HepG2 (cell line): ENCODE measurements at regions not wholly inside any gene's neighbourhood (a gene's known extent, or its start where the extent isn't known, plus 50 kb on each side); places are given as distances from the start of the nearest gene placed in this dataset.

Source experiments
- ATAC-seq: fragments of 200-7000 bp; cut with Tn5 transposase; 3 replicates; pipeline ENCODE4 v1.9.1; 2020; ENCODE audit warnings: mild to moderate bottlenecking, moderate library complexity
- BruUV-seq: library from RNA; stranded (reverse); fragments of 400-500 nt; replicated peaks from 2 replicates; lab custom pipeline; 2021; lab: Mats Ljungman, UMichigan
- CTCF ChIA-PET: fragments of 300-600 bp; formaldehyde crosslinking; extraction: SDS; loops from one replicate; lab custom pipeline; 2021; ENCODE audit warnings: low total read pairs, inconsistent platforms, low intra/inter-chr PET ratio; lab: Yijun Ruan, JAX
- POLR2A ChIA-PET: fragments of 350-600 bp; sonication (Branson Sonifier 250); formaldehyde crosslinking; loops from one replicate; lab custom pipeline; 2020; ENCODE audit warnings: antibody characterized with exemption, inconsistent platforms; lab: Yijun Ruan, JAX
- DNase-seq: peaks from one replicate; pipeline ENCODE4 v3.0.0-alpha.2; 2015; ENCODE audit warnings: low spot score
- FAIRE-seq: peaks from 3 replicates; lab custom pipeline; 2011; peaks lifted over from hg19 to GRCh38; lab: Jason Lieb, UNC
- H2AFZ ChIP-seq: one replicate; pipeline ENCODE4 v1.6.1; 2011; ENCODE audit warnings: low read length, inconsistent platforms
- H3K27ac ChIP-seq: fragments of 300-600 bp; 3 replicates; pipeline ENCODE4 v1.8.0; 2011; ENCODE audit warnings: mixed run types, mild to moderate bottlenecking, mixed read lengths, low read length, inconsistent platforms; ENCODE audit not compliant: insufficient read depth; ENCODE audit errors: extremely low read length
- H3K27me3 ChIP-seq, 2 experiments: fragments of 200-600 bp in 1 of 2; 2 replicates in 1 of 2; 3 replicates in 1 of 2; pipeline versions ENCODE4 v1.6.0 to v1.8.0; 2011; ENCODE audit warnings: low read length in 2 of 2, mild to moderate bottlenecking in 2 of 2, moderate library complexity in 2 of 2, inconsistent platforms in 1 of 2; ENCODE audit not compliant: insufficient read depth in 2 of 2, control insufficient read depth in 1 of 2
- H3K36me3 ChIP-seq, 2 experiments: fragments of 200-600 bp in 1 of 2; replicated peaks in 1 of 2; 2 replicates in 1 of 2; 3 replicates in 1 of 2; pipeline versions ENCODE4 v1.5.1 to v1.8.0; 2011; ENCODE audit warnings: low read length in 2 of 2, inconsistent platforms in 1 of 2; ENCODE audit not compliant: insufficient read depth in 2 of 2, control insufficient read depth in 1 of 2
- H3K4me1 ChIP-seq: 2 replicates; pipeline ENCODE4 v1.5.1; 2012; ENCODE audit warnings: low read length, inconsistent platforms; ENCODE audit not compliant: insufficient read depth
- H3K4me2 ChIP-seq: 2 replicates; pipeline ENCODE4 v1.6.0; 2011; ENCODE audit warnings: low read depth, low read length, inconsistent platforms
- H3K4me3 ChIP-seq, 3 experiments: fragments of 200-600 bp in 1 of 3; sonication (generic), shearing (Covaris generic) in 1 of 3; replicated peaks in 1 of 3; 2 replicates each; pipeline ENCODE4 v1.5.1; 2011 to 2016; ENCODE audit warnings: low read length in 3 of 3, inconsistent platforms in 2 of 3, low read depth in 2 of 3, mild to moderate bottlenecking in 2 of 3, control low read depth in 1 of 3, mixed read lengths in 1 of 3; ENCODE audit not compliant: insufficient read depth in 1 of 3
- H3K79me2 ChIP-seq: one replicate; pipeline ENCODE4 v1.6.1; 2011; ENCODE audit warnings: low read length, inconsistent platforms; ENCODE audit not compliant: insufficient read depth
- H3K9ac ChIP-seq: 2 replicates; pipeline ENCODE4 v1.6.0; 2011; ENCODE audit warnings: mild to moderate bottlenecking, low read depth, low read length, inconsistent platforms; ENCODE audit not compliant: insufficient read depth
- H3K9me3 ChIP-seq: 2 replicates; pipeline ENCODE4 v1.5.1; 2012; ENCODE audit warnings: mild to moderate bottlenecking, low read length
- H4K20me1 ChIP-seq: 2 replicates; pipeline ENCODE4 v1.6.0; 2011; ENCODE audit warnings: inconsistent platforms, mild to moderate bottlenecking, low read length, moderate library complexity; ENCODE audit not compliant: insufficient read depth
- FOXK2 ChIP-seq: fragments of 450-650 bp; IDR thresholded peaks from 2 replicates; pipeline ENCODE4 v1.6.1; 2016
- FUBP1 ChIP-seq: sonication (generic); formaldehyde crosslinking; IDR thresholded peaks from 2 replicates; pipeline ENCODE4 v1.5.1; 2020; ENCODE audit warnings: missing genetic modification reagents, mild to moderate bottlenecking, borderline replicate concordance
- GLMP ChIP-seq: sonication (generic); formaldehyde crosslinking; IDR thresholded peaks from 2 replicates; pipeline ENCODE4 v1.9.0; 2021; ENCODE audit warnings: missing genetic modification reagents, mild to moderate bottlenecking, borderline replicate concordance
- HDAC2 ChIP-seq: sonication (generic); formaldehyde crosslinking; IDR thresholded peaks from 2 replicates; pipeline ENCODE4 v1.4.0; 2020; ENCODE audit warnings: missing genetic modification reagents
- HES4 ChIP-seq: sonication (generic); formaldehyde crosslinking; IDR thresholded peaks from 2 replicates; pipeline ENCODE4 v1.9.0; 2021; ENCODE audit warnings: mild to moderate bottlenecking, missing genetic modification reagents, borderline replicate concordance
- LRRFIP1 ChIP-seq: sonication (generic); formaldehyde crosslinking; conservative IDR thresholded peaks from 2 replicates; pipeline ENCODE4 v1.4.0; 2020; ENCODE audit warnings: missing genetic modification reagents
- ZBTB7A ChIP-seq: sonication (generic); formaldehyde crosslinking; IDR thresholded peaks from 2 replicates; pipeline ENCODE4 v1.8.0; 2022; ENCODE audit warnings: mild to moderate bottlenecking, missing genetic modification reagents
- ZFP37 ChIP-seq: sonication (generic); formaldehyde crosslinking; IDR thresholded peaks from 2 replicates; pipeline ENCODE4 v1.4.0; 2020; ENCODE audit warnings: missing genetic modification reagents, borderline replicate concordance
- ZNF34 ChIP-seq: sonication (generic); formaldehyde crosslinking; IDR thresholded peaks from 2 replicates; pipeline ENCODE4 v1.4.0; 2020; ENCODE audit warnings: mild to moderate bottlenecking, missing genetic modification reagents, borderline replicate concordance
- ZSCAN20 ChIP-seq: sonication (generic); formaldehyde crosslinking; IDR thresholded peaks from 2 replicates; pipeline ENCODE4 v1.4.0; 2020; ENCODE audit warnings: missing genetic modification reagents, mild to moderate bottlenecking, borderline replicate concordance
- ZSCAN25 ChIP-seq: sonication (generic); formaldehyde crosslinking; IDR thresholded peaks from 2 replicates; pipeline ENCODE4 v1.8.0; 2022; ENCODE audit warnings: mild to moderate bottlenecking, missing genetic modification reagents
- WGBS: methylation state at CpG from one replicate; pipeline ENCODE4 v1.1.6; 2017; ENCODE audit warnings: low lambda C conversion rate; 5-methylcytosine and 5-hydroxymethylcytosine counted together
- in situ Hi-C: cut with HindIII; loops from 2 replicates; pipeline ENCODE4 v1.10.0; 2017; ENCODE audit warnings: low pct_unique_long_range_greater_than_20kb; ENCODE audit not compliant: extremely low pct_ligation_motif_present
- intact Hi-C: fragments of 100-400 bp; cut with micrococcal nuclease; formaldehyde crosslinking; loops from one replicate; pipeline ENCODE4 v1.10.0; 2022; ENCODE audit not compliant: unreplicated experiment
- TF ChIP-seq, protein P1 (sequence below): sonication (generic); formaldehyde crosslinking; IDR thresholded peaks from 2 replicates; pipeline ENCODE4 v1.5.0; 2020; ENCODE audit warnings: mild to moderate bottlenecking, missing genetic modification reagents, borderline replicate concordance
- TF ChIP-seq, protein P2 (sequence below): sonication (generic); formaldehyde crosslinking; IDR thresholded peaks from 2 replicates; pipeline ENCODE4 v1.5.0; 2020; ENCODE audit warnings: missing genetic modification reagents

- in situ Hi-C loops (no loop called here), intact Hi-C loops (no loop called here)
- FAIRE-seq (no peak), ATAC-seq (no peak), DNase-seq (no peak)
- Histone ChIP-seq H3K4me1 (no peaks in the 10 kb centered on the region), H3K4me3 (no peak overlapping the region), H3K4me2 (no peak overlapping the region), H3K27me3 (no peaks in the 10 kb centered on the region), H3K36me3 (no peaks in the 10 kb centered on the region), H3K79me2 (no peaks in the 10 kb centered on the region), H4K20me1 (no peaks in the 10 kb centered on the region), H3K27ac (no peak overlapping the region), H2AFZ (no peak overlapping the region), H3K9ac (no peak overlapping the region), H3K9me3 (peaks cover 26% of the 10 kb centered on the region)
- no peak for TF ChIP-seq FUBP1 (CRISPR knock-in tag)
- no peak for TF ChIP-seq HES4
- no peak for TF ChIP-seq ZFP37
- TF ChIP-seq FOXK2: no peak
- no peak for TF ChIP-seq GLMP
- no peak for TF ChIP-seq ZSCAN20 (CRISPR knock-in tag)
- no peak for TF ChIP-seq ZNF34 (CRISPR knock-in tag)
- no peak for TF ChIP-seq LRRFIP1
- TF ChIP-seq ZBTB7A (CRISPR knock-in tag): no peak
- TF ChIP-seq HDAC2 (CRISPR knock-in tag): no peak
- TF ChIP-seq, protein P1, sequence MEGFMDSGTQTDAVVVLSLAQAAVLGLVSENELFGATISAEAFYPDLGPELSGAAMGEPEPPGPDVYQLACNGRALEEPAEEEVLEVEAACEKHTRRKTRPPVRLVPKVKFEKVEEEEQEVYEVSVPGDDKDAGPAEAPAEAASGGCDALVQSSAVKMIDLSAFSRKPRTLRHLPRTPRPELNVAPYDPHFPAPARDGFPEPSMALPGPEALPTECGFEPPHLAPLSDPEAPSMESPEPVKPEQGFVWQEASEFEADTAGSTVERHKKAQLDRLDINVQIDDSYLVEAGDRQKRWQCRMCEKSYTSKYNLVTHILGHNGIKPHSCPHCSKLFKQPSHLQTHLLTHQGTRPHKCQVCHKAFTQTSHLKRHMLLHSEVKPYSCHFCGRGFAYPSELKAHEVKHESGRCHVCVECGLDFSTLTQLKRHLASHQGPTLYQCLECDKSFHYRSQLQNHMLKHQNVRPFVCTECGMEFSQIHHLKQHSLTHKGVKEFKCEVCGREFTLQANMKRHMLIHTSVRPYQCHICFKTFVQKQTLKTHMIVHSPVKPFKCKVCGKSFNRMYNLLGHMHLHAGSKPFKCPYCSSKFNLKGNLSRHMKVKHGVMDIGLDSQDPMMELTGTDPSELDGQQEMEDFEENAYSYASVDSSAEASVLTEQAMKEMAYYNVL (CRISPR knock-in tag): no peak
- TF ChIP-seq ZSCAN25 (CRISPR knock-in tag): no peak
- TF ChIP-seq, protein P2, sequence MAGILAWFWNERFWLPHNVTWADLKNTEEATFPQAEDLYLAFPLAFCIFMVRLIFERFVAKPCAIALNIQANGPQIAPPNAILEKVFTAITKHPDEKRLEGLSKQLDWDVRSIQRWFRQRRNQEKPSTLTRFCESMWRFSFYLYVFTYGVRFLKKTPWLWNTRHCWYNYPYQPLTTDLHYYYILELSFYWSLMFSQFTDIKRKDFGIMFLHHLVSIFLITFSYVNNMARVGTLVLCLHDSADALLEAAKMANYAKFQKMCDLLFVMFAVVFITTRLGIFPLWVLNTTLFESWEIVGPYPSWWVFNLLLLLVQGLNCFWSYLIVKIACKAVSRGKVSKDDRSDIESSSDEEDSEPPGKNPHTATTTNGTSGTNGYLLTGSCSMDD (CRISPR knock-in tag): no peak
- ChIA-PET CTCF (no interaction called here), POLR2A (no interaction called here)
- no TSS peak for BruUV-seq
- 15% methylated on average over 3 of the region's 3 CpGs for WGBS
These were observed 605.1 kb downstream of the ELAVL2 start for GRCh38 chr9:23220957-23221356.
